ENCODE measurements at regions not wholly inside any gene's neighbourhood (a gene's known extent, or its start where the extent isn't known, plus 50 kb on each side); places are given as distances from the start of the nearest gene placed in this dataset.
"Not testable (repeated sequence)": the region's sequence is repeated elsewhere in the genome, so short reads cannot be mapped to it uniquely, and the experiment has no call there.

GRCh38 chr16:79390481-79391051, 210.0 kb downstream of the MAF start:
- no peak for DNase-seq (ENCODE audit: extremely low spot score)
- ChIA-PET CTCF (no interaction called here), POLR2A (no interaction called here)
- TF ChIP-seq FOXM1 (IDR thresholded peaks at IDR 0.05; ENCODE audit: borderline replicate concordance) (no peak), ARNT (IDR thresholded peaks at IDR 0.05) (no peak), ELF4 (IDR thresholded peaks at IDR 0.05) (no peak), PKNOX1 (IDR thresholded peaks at IDR 0.05) (no peak), HDGF (IDR thresholded peaks at IDR 0.05; ENCODE audit: borderline replicate concordance) (no peak), ZNF384 (IDR thresholded peaks at IDR 0.05) (no peak), NFRKB (IDR thresholded peaks at IDR 0.05) (no peak), CTBP1 (IDR thresholded peaks at IDR 0.05; ENCODE audit: borderline replicate concordance) (no peak)

GRCh38 chr16:79388396-79388795, 212.1 kb downstream of the MAF start:
- POLR2A ChIA-PET, result no interaction called here
- CTCF ChIA-PET, result no interaction called here
- no peak for DNase-seq (ENCODE audit: extremely low spot score)
- TF ChIP-seq CTBP1 (IDR thresholded peaks at IDR 0.05; ENCODE audit: borderline replicate concordance) (no peak), FOXA1 (IDR thresholded peaks at IDR 0.05) (no peak), BHLHE40 (IDR thresholded peaks at IDR 0.05; ENCODE audit: borderline replicate concordance) (no peak), ELF4 (IDR thresholded peaks at IDR 0.05) (no peak), FOXM1 (IDR thresholded peaks at IDR 0.05; ENCODE audit: borderline replicate concordance) (no peak)

GRCh38 chr16:79386299-79386698, 214.2 kb downstream of the MAF start:
- TF ChIP-seq FOXM1 (IDR thresholded peaks at IDR 0.05; ENCODE audit: borderline replicate concordance) (no peak), FOXK2 (IDR thresholded peaks at IDR 0.05) (no peak), HDGF (IDR thresholded peaks at IDR 0.05; ENCODE audit: borderline replicate concordance) (no peak), SP1 (IDR thresholded peaks at IDR 0.05) (no peak), SUZ12 (IDR thresholded peaks at IDR 0.05) (no peak), ELF4 (IDR thresholded peaks at IDR 0.05) (no peak)
- ChIA-PET POLR2A (no interaction called here), CTCF (no interaction called here)
- DNase-seq (ENCODE audit: extremely low spot score), result no peak

GRCh38 chr16:79381603-79382042, 218.9 kb downstream of the MAF start:
- TF ChIP-seq FOXM1 (IDR thresholded peaks at IDR 0.05; ENCODE audit: borderline replicate concordance) (no peak), TARDBP (IDR thresholded peaks at IDR 0.05) (no peak), NFRKB (IDR thresholded peaks at IDR 0.05) (no peak), SUZ12 (IDR thresholded peaks at IDR 0.05) (no peak), FOXA1 (IDR thresholded peaks at IDR 0.05) (no peak), L3MBTL2 (conservative IDR thresholded peaks at IDR 0.05) (no peak)
- POLR2A ChIA-PET, result no interaction called here
- CTCF ChIA-PET, result no interaction called here
- no peak for DNase-seq (ENCODE audit: extremely low spot score)

- ChIA-PET POLR2A (no interaction called here), CTCF (no interaction called here)
- TF ChIP-seq HDGF (IDR thresholded peaks at IDR 0.05; ENCODE audit: borderline replicate concordance) (no peak), FOXM1 (IDR thresholded peaks at IDR 0.05; ENCODE audit: borderline replicate concordance) (no peak), BHLHE40 (IDR thresholded peaks at IDR 0.05; ENCODE audit: borderline replicate concordance) (no peak), LEF1 (IDR thresholded peaks at IDR 0.05; ENCODE audit: borderline replicate concordance) (no peak), PKNOX1 (IDR thresholded peaks at IDR 0.05) (no peak), TARDBP (IDR thresholded peaks at IDR 0.05) (no peak), FOXK2 (IDR thresholded peaks at IDR 0.05) (no peak), FOXA1 (IDR thresholded peaks at IDR 0.05) (no peak), SUZ12 (IDR thresholded peaks at IDR 0.05) (no peak), ELF4 (IDR thresholded peaks at IDR 0.05) (no peak), SP1 (IDR thresholded peaks at IDR 0.05) (no peak), NFRKB (IDR thresholded peaks at IDR 0.05) (no peak), ZNF384 (IDR thresholded peaks at IDR 0.05) (no peak)
- DNase-seq (ENCODE audit: extremely low spot score), result no peak
Measured at GRCh38 chr16:79380995-79381602, 219.4 kb downstream of the MAF start.

- no peak for TF ChIP-seq CTBP1 (IDR thresholded peaks at IDR 0.05; ENCODE audit: borderline replicate concordance)
- no peak for TF ChIP-seq LEF1 (IDR thresholded peaks at IDR 0.05; ENCODE audit: borderline replicate concordance)
- no peak for TF ChIP-seq SP1 (IDR thresholded peaks at IDR 0.05)
- TF ChIP-seq HDGF (IDR thresholded peaks at IDR 0.05; ENCODE audit: borderline replicate concordance), result no peak
- TF ChIP-seq ELF4 (IDR thresholded peaks at IDR 0.05), result no peak
- no peak for TF ChIP-seq NFRKB (IDR thresholded peaks at IDR 0.05)
- no peak for TF ChIP-seq FOXK2 (IDR thresholded peaks at IDR 0.05)
- no peak for TF ChIP-seq TARDBP (IDR thresholded peaks at IDR 0.05)
- no peak for TF ChIP-seq PKNOX1 (IDR thresholded peaks at IDR 0.05)
- TF ChIP-seq FOXA1 (IDR thresholded peaks at IDR 0.05), result no peak
- TF ChIP-seq ZNF384 (IDR thresholded peaks at IDR 0.05), result no peak
- DNase-seq (ENCODE audit: extremely low spot score), result no peak
- CTCF ChIA-PET, result no interaction called here
- POLR2A ChIA-PET, result no interaction called here
Measured at GRCh38 chr16:79379095-79379494, 221.4 kb downstream of the MAF start.

GRCh38 chr16:79377082-79377481, 223.5 kb downstream of the MAF start:
- CTCF ChIA-PET; POLR2A ChIA-PET; DNase-seq (ENCODE audit: extremely low spot score): not testable (repeated sequence)

Measured in HEK293T (cell line).